ENCODE measurements at regions not wholly inside any gene's neighbourhood (a gene's known extent, or its start where the extent isn't known, plus 50 kb on each side); places are given as distances from the start of the nearest gene placed in this dataset.

GRCh38 chr18:68256418-68257067, 458.4 kb downstream of the TMX3 start:
- no peak overlapping the region for H3K4me3 ChIP-seq (ENCODE audit: control insufficient read depth, low read depth, low read length)
- TF ChIP-seq CTCF (conservative IDR thresholded peaks at IDR 0.05; ENCODE audit: control insufficient read depth, insufficient read depth, low read depth, low read length), result no peak
- no peak for DNase-seq (ENCODE audit: low read depth)

- H3K4me3 ChIP-seq (ENCODE audit: control insufficient read depth, low read depth, low read length), result no peak overlapping the region
- peak; percentile 32 for DNase-seq (ENCODE audit: low read depth)
- TF ChIP-seq CTCF (conservative IDR thresholded peaks at IDR 0.05; ENCODE audit: control insufficient read depth, insufficient read depth, low read depth, low read length), result no peak
Observed at GRCh38 chr18:68244786-68245185, 470.1 kb downstream of the TMX3 start.

GRCh38 chr18:68241881-68242280, 473.0 kb downstream of the TMX3 start:
- no peak for DNase-seq (ENCODE audit: low read depth)
- TF ChIP-seq CTCF (conservative IDR thresholded peaks at IDR 0.05; ENCODE audit: control insufficient read depth, insufficient read depth, low read depth, low read length), result no peak
- no peak overlapping the region for H3K4me3 ChIP-seq (ENCODE audit: control insufficient read depth, low read depth, low read length)

GRCh38 chr18:68234676-68235075, 480.2 kb downstream of the TMX3 start:
- DNase-seq (ENCODE audit: low read depth), result no peak
- no peak overlapping the region for H3K4me3 ChIP-seq (ENCODE audit: control insufficient read depth, low read depth, low read length)
- no peak for TF ChIP-seq CTCF (conservative IDR thresholded peaks at IDR 0.05; ENCODE audit: control insufficient read depth, insufficient read depth, low read depth, low read length)

GRCh38 chr18:68234131-68234530, 480.8 kb downstream of the TMX3 start:
- no peak for TF ChIP-seq CTCF (conservative IDR thresholded peaks at IDR 0.05; ENCODE audit: control insufficient read depth, insufficient read depth, low read depth, low read length)
- no peak for DNase-seq (ENCODE audit: low read depth)
- H3K4me3 ChIP-seq (ENCODE audit: control insufficient read depth, low read depth, low read length), result no peak overlapping the region

GRCh38 chr18:68233018-68233417, 481.9 kb downstream of the TMX3 start:
- no peak overlapping the region for H3K4me3 ChIP-seq (ENCODE audit: control insufficient read depth, low read depth, low read length)
- DNase-seq (ENCODE audit: low read depth), result no peak
- TF ChIP-seq CTCF (conservative IDR thresholded peaks at IDR 0.05; ENCODE audit: control insufficient read depth, insufficient read depth, low read depth, low read length), result no peak

GRCh38 chr18:68229351-68229750, 485.6 kb downstream of the TMX3 start:
- TF ChIP-seq CTCF (conservative IDR thresholded peaks at IDR 0.05; ENCODE audit: control insufficient read depth, insufficient read depth, low read depth, low read length), result no peak
- no peak overlapping the region for H3K4me3 ChIP-seq (ENCODE audit: control insufficient read depth, low read depth, low read length)
- no peak for DNase-seq (ENCODE audit: low read depth)
